Gastrocnemius medialis (tissue), 4 donors: ENCODE measurements at regions not wholly inside any gene's neighbourhood (a gene's known extent, or its start where the extent isn't known, plus 50 kb on each side); places are given as distances from the start of the nearest gene placed in this dataset.

Experiments
- CTCF ChIP-seq, 5 experiments: fragments of 450-650 bp in 3 of 5; fragments of 200-600 bp in 2 of 5; sonication (generic) in 2 of 5; IDR thresholded peaks in 4 of 5; conservative IDR thresholded peaks in 1 of 5; 1 replicate in 4 of 5; 2 replicates in 1 of 5; pipeline ENCODE4 v1.5.1; 2016 to 2019; ENCODE audit warnings: antibody characterized with exemption in 5 of 5, mild to moderate bottlenecking in 3 of 5, moderate library complexity in 3 of 5
- POLR2A ChIP-seq, 2 donors: fragments of 450-650 bp; IDR thresholded peaks; one replicate each; pipeline ENCODE4 v1.6.1; 2017; ENCODE audit warnings: antibody characterized with exemption in 2 of 2, mild to moderate bottlenecking in 2 of 2, moderate library complexity in 2 of 2

- TF ChIP-seq POLR2A (IDR thresholded peaks at IDR 0.05): no peak
- TF ChIP-seq CTCF (IDR thresholded peaks at IDR 0.05 in 4 of 5, conservative IDR thresholded peaks at IDR 0.05 in 1 of 5): no peak
Measured at GRCh38 chr12:58795825-58796224, 124.5 kb downstream of the LRIG3 start.
